GM23338 (cell line): ENCODE measurements at regions not wholly inside any gene's neighbourhood (a gene's known extent, or its start where the extent isn't known, plus 50 kb on each side); places are given as distances from the start of the nearest gene placed in this dataset. TPM values are rescaled to one million over a fixed set of nuclear protein-coding genes. Genes with fewer than 3 reads are reported as not detected.

ENCODE experiments used
- ATAC-seq: fragments of 200-7000 bp; cut with Tn5 transposase; 3 replicates; pipeline ENCODE4 v1.9.1; 2020
- DNase-seq: peaks from one replicate; pipeline ENCODE4 v3.0.0-alpha.2; 2015; ENCODE audit warnings: low spot score
- H2AFZ ChIP-seq: fragments of 200-600 bp; sonication (generic); 2 replicates; pipeline ENCODE4 v1.8.0; 2016; ENCODE audit warnings: antibody characterized with exemption, mild to moderate bottlenecking, moderate library complexity
- H3F3A ChIP-seq: fragments of 200-600 bp; sonication (generic); replicated peaks from 2 replicates; pipeline ENCODE4 v1.8.0; 2017; ENCODE audit warnings: antibody characterized with exemption, mixed run types, low read depth
- H3K27ac ChIP-seq: fragments of 200-600 bp; sonication (generic); 2 replicates; pipeline ENCODE4 v1.6.1; 2016; ENCODE audit warnings: low read depth
- H3K27me3 ChIP-seq: fragments of 200-600 bp; sonication (generic); 2 replicates; pipeline ENCODE4 v1.8.0; 2016; ENCODE audit warnings: mild to moderate bottlenecking, mixed run types, moderate library complexity; ENCODE audit not compliant: insufficient read depth
- H3K36me3 ChIP-seq: fragments of 200-600 bp; sonication (generic); 2 replicates; pipeline ENCODE4 v1.8.0; 2016; ENCODE audit warnings: mild to moderate bottlenecking; ENCODE audit not compliant: insufficient read depth
- H3K4me1 ChIP-seq: fragments of 200-600 bp; sonication (generic); 2 replicates; pipeline ENCODE4 v1.8.0; 2016; ENCODE audit warnings: mild to moderate bottlenecking, moderate library complexity; ENCODE audit not compliant: insufficient read depth
- H3K4me2 ChIP-seq: fragments of 200-600 bp; sonication (generic); 2 replicates; pipeline ENCODE4 v1.7.1; 2017; ENCODE audit warnings: mixed run types
- H3K4me3 ChIP-seq: fragments of 200-600 bp; sonication (generic); 2 replicates; pipeline ENCODE4 v1.6.1; 2016; ENCODE audit warnings: mixed run types
- H3K79me2 ChIP-seq: fragments of 200-600 bp; sonication (generic); replicated peaks from 2 replicates; pipeline ENCODE4 v1.8.0; 2017; ENCODE audit warnings: mild to moderate bottlenecking; ENCODE audit not compliant: insufficient read depth
- H3K9me2 ChIP-seq: fragments of 200-600 bp; sonication (generic); 2 replicates; pipeline ENCODE4 v1.8.0; 2017; ENCODE audit not compliant: insufficient read depth
- H4K20me1 ChIP-seq: fragments of 200-600 bp; sonication (generic); replicated peaks from 2 replicates; pipeline ENCODE4 v1.8.0; 2017; ENCODE audit warnings: mild to moderate bottlenecking; ENCODE audit not compliant: insufficient read depth
- H3K27ac Mint-ChIP-seq: 2 replicates; pipeline ENCODE4 v1.8.0; 2020; ENCODE audit warnings: inconsistent platforms, mild to moderate bottlenecking, moderate library complexity, mixed read lengths
- H3K27me3 Mint-ChIP-seq: 3 replicates; pipeline ENCODE4 v1.8.0; 2022; ENCODE audit warnings: low read depth, mild to moderate bottlenecking, moderate library complexity, mixed read lengths, inconsistent platforms; ENCODE audit not compliant: insufficient read depth, poor library complexity
- H3K36me3 Mint-ChIP-seq: 3 replicates; pipeline ENCODE4 v1.8.0; 2021; ENCODE audit warnings: low read depth, mild to moderate bottlenecking, inconsistent platforms, moderate library complexity, mixed read lengths
- H3K4me1 Mint-ChIP-seq: 3 replicates; pipeline ENCODE4 v1.8.0; 2020; ENCODE audit warnings: mild to moderate bottlenecking, inconsistent platforms, mixed read lengths
- H3K4me3 Mint-ChIP-seq: 3 replicates; pipeline ENCODE4 v1.8.0; 2021; ENCODE audit warnings: moderate library complexity, mild to moderate bottlenecking, inconsistent platforms, mixed read lengths
- H3K9me3 Mint-ChIP-seq: 3 replicates; pipeline ENCODE4 v1.8.0; 2020; ENCODE audit warnings: moderate library complexity, mild to moderate bottlenecking, inconsistent platforms, mixed read lengths
- CREB1 ChIP-seq: fragments of 250-450 bp; sonication (Bioruptor Pico); IDR thresholded peaks from 2 replicates; pipeline ENCODE4 v1.5.0; 2020; ENCODE audit warnings: low read depth, mild to moderate bottlenecking, moderate library complexity
- EZH2 ChIP-seq: fragments of 200-600 bp; sonication (generic); IDR thresholded peaks from one replicate; pipeline ENCODE4 v1.8.0; 2017; ENCODE audit warnings: antibody characterized with exemption, mild to moderate bottlenecking, low read depth; ENCODE audit not compliant: unreplicated experiment
- JUNB ChIP-seq: IDR thresholded peaks from one replicate; pipeline ENCODE4 v1.6.1; 2016; ENCODE audit warnings: antibody characterized with exemption; ENCODE audit not compliant: unreplicated experiment
- microRNA-seq: library from miRNA; unstranded; fragments of <30 nt; microRNA quantifications from one replicate; pipeline ENCODE4, GENCODE V29; 2017
- small RNA-seq: library from RNA; depleted of rRNA; stranded (forward); fragments of <200 nt; gene quantifications from one replicate; pipeline ENCODE3, GENCODE V24; 2014; ENCODE audit warnings: low replicate concordance
- TF ChIP-seq, protein P1 (sequence below): IDR thresholded peaks from 2 replicates; pipeline ENCODE4 v1.6.1; 2016; ENCODE audit warnings: antibody characterized with exemption

DNA sequence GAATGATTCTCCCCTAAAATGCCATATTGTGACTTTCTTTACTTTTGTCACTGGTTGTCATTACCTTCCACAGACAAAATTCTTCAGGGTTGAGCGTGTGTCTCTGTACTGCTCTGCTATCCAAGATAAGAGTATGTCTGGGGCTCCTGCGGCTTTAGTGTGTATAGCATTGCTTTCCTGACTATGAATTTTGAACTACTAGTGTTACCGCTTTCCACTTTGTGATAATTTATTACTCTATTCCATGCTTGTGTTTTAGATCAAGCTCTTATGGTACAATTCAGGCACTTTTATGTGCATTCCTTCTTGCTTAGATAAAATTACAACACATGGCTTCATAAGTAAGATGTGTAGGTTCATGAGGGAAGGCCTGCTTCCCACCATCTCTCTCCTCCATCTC is 51.5 kb upstream of the MEF2C start:
- Mint-ChIP-seq H3K36me3 (no peaks in the 10 kb centered on the region), H3K27ac (no peak overlapping the region), H3K4me1 (peaks cover 11% of the 10 kb centered on the region), H3K27me3 (no peaks in the 10 kb centered on the region), H3K4me3 (no peak overlapping the region), H3K9me3 (no peaks in the 10 kb centered on the region)
- H3K4me1 ChIP-seq, result no peaks in the 10 kb centered on the region
- TF ChIP-seq JUNB, result no peak
- TF ChIP-seq, protein P1, sequence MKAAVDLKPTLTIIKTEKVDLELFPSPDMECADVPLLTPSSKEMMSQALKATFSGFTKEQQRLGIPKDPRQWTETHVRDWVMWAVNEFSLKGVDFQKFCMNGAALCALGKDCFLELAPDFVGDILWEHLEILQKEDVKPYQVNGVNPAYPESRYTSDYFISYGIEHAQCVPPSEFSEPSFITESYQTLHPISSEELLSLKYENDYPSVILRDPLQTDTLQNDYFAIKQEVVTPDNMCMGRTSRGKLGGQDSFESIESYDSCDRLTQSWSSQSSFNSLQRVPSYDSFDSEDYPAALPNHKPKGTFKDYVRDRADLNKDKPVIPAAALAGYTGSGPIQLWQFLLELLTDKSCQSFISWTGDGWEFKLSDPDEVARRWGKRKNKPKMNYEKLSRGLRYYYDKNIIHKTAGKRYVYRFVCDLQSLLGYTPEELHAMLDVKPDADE, result no peak
- no peak for TF ChIP-seq CREB1 (CRISPR knock-in tag)
- TF ChIP-seq EZH2, result no peak
- no peaks in the 10 kb centered on the region for H3K27me3 ChIP-seq
- no peaks in the 10 kb centered on the region for H3K79me2 ChIP-seq
- no peak for DNase-seq
- H3K27ac ChIP-seq, result no peak overlapping the region
- no peak overlapping the region for H3K4me3 ChIP-seq
- no peaks in the 10 kb centered on the region for H3F3A ChIP-seq
- H3K9me2 ChIP-seq, result no peaks in the 10 kb centered on the region
- H2AFZ ChIP-seq, result no peak overlapping the region
- no peaks in the 10 kb centered on the region for H3K36me3 ChIP-seq
- no peak overlapping the region for H3K4me2 ChIP-seq
- no peak for ATAC-seq
- no peaks in the 10 kb centered on the region for H4K20me1 ChIP-seq

Small RNAs in the stretch of these regions (microRNA-seq; reads per million reads assigned to microRNA genes)
- not detected for gene MIR3660

Small RNAs in the stretch of these regions (small RNA-seq; reads per million reads assigned to genes)
- 0.10 reads per million for gene MIR3660
